ENCODE measurements at regions not wholly inside any gene's neighbourhood (a gene's known extent, or its start where the extent isn't known, plus 50 kb on each side); places are given as distances from the start of the nearest gene placed in this dataset.
"Not testable (repeated sequence)": the region's sequence is repeated elsewhere in the genome, so short reads cannot be mapped to it uniquely, and the experiment has no call there.

- no peak for DNase-seq
Measured at GRCh38 chr4:189207872-189208271, 732.8 kb upstream of the FRG1 start.

GRCh38 chr4:189215574-189215973 lies 725.1 kb upstream of the FRG1 start:
- DNase-seq, result no peak

- no peak for DNase-seq
Measured at GRCh38 chr4:189221691-189222090, 719.0 kb upstream of the FRG1 start.

- DNase-seq, result no peak
Measured at GRCh38 chr4:189228726-189229125, 711.9 kb upstream of the FRG1 start.

- DNase-seq, result no peak
Measured at GRCh38 chr4:189232274-189232673, 708.4 kb upstream of the FRG1 start.

GRCh38 chr4:189233754-189234153 lies 706.9 kb upstream of the FRG1 start:
- DNase-seq, result peak; percentile 1 to 13

- peak in 1 of 2 experiments; percentile 5 for DNase-seq
Measured at GRCh38 chr4:189234948-189235347, 705.7 kb upstream of the FRG1 start.

- no peak for DNase-seq
Measured at GRCh38 chr4:189235599-189235998, 705.1 kb upstream of the FRG1 start.

- not testable (repeated sequence) for DNase-seq
Measured at GRCh38 chr4:189236321-189236720, 704.4 kb upstream of the FRG1 start.

- DNase-seq, result no peak
Measured at GRCh38 chr4:189237340-189237739, 703.3 kb upstream of the FRG1 start.

- no peak for DNase-seq
Measured at GRCh38 chr4:189255636-189256035, 685.0 kb upstream of the FRG1 start.

GRCh38 chr4:189261475-189261874 lies 679.2 kb upstream of the FRG1 start:
- no peak for DNase-seq

- DNase-seq, result no peak
Measured at GRCh38 chr4:189265515-189265914, 675.2 kb upstream of the FRG1 start.

GRCh38 chr4:189267312-189267965 lies 673.2 kb upstream of the FRG1 start:
- DNase-seq, result no peak

- DNase-seq, result no peak
Measured at GRCh38 chr4:189278597-189279165, 662.0 kb upstream of the FRG1 start.

- no peak for DNase-seq
Measured at GRCh38 chr4:189279188-189279587, 661.5 kb upstream of the FRG1 start.

GRCh38 chr4:189285377-189285776 lies 655.3 kb upstream of the FRG1 start:
- no peak for DNase-seq

GRCh38 chr4:189291939-189292338 lies 648.7 kb upstream of the FRG1 start:
- DNase-seq, result no peak

GRCh38 chr4:189293459-189293858 lies 647.2 kb upstream of the FRG1 start:
- DNase-seq, result no peak

GRCh38 chr4:189294574-189294973 lies 646.1 kb upstream of the FRG1 start:
- DNase-seq, result no peak

- no peak for DNase-seq
Measured at GRCh38 chr4:189299706-189300105, 641.0 kb upstream of the FRG1 start.

GRCh38 chr4:189301692-189302091 lies 639.0 kb upstream of the FRG1 start:
- no peak for DNase-seq

- DNase-seq, result no peak
Measured at GRCh38 chr4:189302719-189303118, 638.0 kb upstream of the FRG1 start.

GRCh38 chr4:189304167-189304566 lies 636.5 kb upstream of the FRG1 start:
- DNase-seq, result no peak

GRCh38 chr4:189304809-189305208 lies 635.9 kb upstream of the FRG1 start:
- no peak for DNase-seq
